Fibroblast of skin of back (primary cell): ENCODE measurements at regions not wholly inside any gene's neighbourhood (a gene's known extent, or its start where the extent isn't known, plus 50 kb on each side); places are given as distances from the start of the nearest gene placed in this dataset.
"Not testable (repeated sequence)": the region's sequence is repeated elsewhere in the genome, so short reads cannot be mapped to it uniquely, and the experiment has no call there.

Experiments used
- DNase-seq: peaks from one replicate; pipeline ENCODE4 v3.0.0-alpha.2; 2013

GRCh38 chr2:16785149-16785548 is 119.5 kb upstream of the CYRIA start:
- DNase-seq = no peak

GRCh38 chr2:16784652-16785051 is 119.0 kb upstream of the CYRIA start:
- no peak for DNase-seq

- DNase-seq = no peak
Observed at GRCh38 chr2:16777123-16777870, 111.7 kb upstream of the CYRIA start.

- DNase-seq = no peak
Observed at GRCh38 chr2:16775899-16776231, 110.2 kb upstream of the CYRIA start.

GRCh38 chr2:16774980-16775898 is 109.6 kb upstream of the CYRIA start:
- peak; percentile 1 for DNase-seq

GRCh38 chr2:16774091-16774490 is 108.5 kb upstream of the CYRIA start:
- DNase-seq = peak; percentile 18

GRCh38 chr2:16773080-16773713 is 107.6 kb upstream of the CYRIA start:
- peak; percentile 50 for DNase-seq

- DNase-seq = no peak
Observed at GRCh38 chr2:16767789-16768476, 102.3 kb upstream of the CYRIA start.

GRCh38 chr2:16765356-16765755 is 99.7 kb upstream of the CYRIA start:
- DNase-seq = no peak

- no peak for DNase-seq
Observed at GRCh38 chr2:16764487-16764886, 98.9 kb upstream of the CYRIA start.

- DNase-seq = no peak
Observed at GRCh38 chr2:16763493-16763899, 97.9 kb upstream of the CYRIA start.

GRCh38 chr2:16763056-16763455 is 97.4 kb upstream of the CYRIA start:
- no peak for DNase-seq

- DNase-seq = no peak
Observed at GRCh38 chr2:16760426-16760825, 94.8 kb upstream of the CYRIA start.

- DNase-seq = peak; percentile 48
Observed at GRCh38 chr2:16756831-16757644, 91.4 kb upstream of the CYRIA start.

- DNase-seq = no peak
Observed at GRCh38 chr2:16755442-16755841, 89.8 kb upstream of the CYRIA start.

- DNase-seq = not testable (repeated sequence)
Observed at GRCh38 chr2:16753025-16753424, 87.4 kb upstream of the CYRIA start.

GRCh38 chr2:16750925-16751214 is 85.2 kb upstream of the CYRIA start:
- not testable (repeated sequence) for DNase-seq

- DNase-seq = no peak
Observed at GRCh38 chr2:16750175-16750924, 84.7 kb upstream of the CYRIA start.

- DNase-seq = not testable (repeated sequence)
Observed at GRCh38 chr2:16748511-16749266, 83.1 kb upstream of the CYRIA start.

GRCh38 chr2:16747689-16748088 is 82.1 kb upstream of the CYRIA start:
- DNase-seq = no peak

GRCh38 chr2:16747257-16747656 is 81.6 kb upstream of the CYRIA start:
- DNase-seq = no peak
